Activated CD4-positive, alpha-beta T cell treated with anti-CD3 and anti-CD28 coated beads, Interleukin-2, amount 50 U/mL, for 48 hours (primary cell): ENCODE measurements at regions not wholly inside any gene's neighbourhood (a gene's known extent, or its start where the extent isn't known, plus 50 kb on each side); places are given as distances from the start of the nearest gene placed in this dataset.
"Not testable (repeated sequence)": the region's sequence is repeated elsewhere in the genome, so short reads cannot be mapped to it uniquely, and the experiment has no call there.

Experiments
- DNase-seq, 2 experiments: peaks; one replicate each; pipeline ENCODE4 v3.0.0-alpha.2; 2020

GRCh38 chrY:12212394-12212793, 488.6 kb upstream of the USP9Y start:
- no peak for DNase-seq

GRCh38 chrY:12215564-12216022, 485.4 kb upstream of the USP9Y start:
- DNase-seq = no peak

- DNase-seq = no peak
Measured at GRCh38 chrY:12230921-12231320, 470.1 kb upstream of the USP9Y start.

- DNase-seq = no peak
Measured at GRCh38 chrY:12236399-12236798, 464.6 kb upstream of the USP9Y start.

GRCh38 chrY:12240326-12240725, 460.7 kb upstream of the USP9Y start:
- DNase-seq = not testable (repeated sequence)

GRCh38 chrY:12244146-12244545, 456.9 kb upstream of the USP9Y start:
- DNase-seq = no peak

- DNase-seq = no peak
Measured at GRCh38 chrY:12253756-12254155, 447.3 kb upstream of the USP9Y start.

GRCh38 chrY:12271162-12271561, 429.9 kb upstream of the USP9Y start:
- no peak for DNase-seq

GRCh38 chrY:12285608-12286007, 415.4 kb upstream of the USP9Y start:
- no peak for DNase-seq

GRCh38 chrY:12288919-12289318, 412.1 kb upstream of the USP9Y start:
- DNase-seq = no peak

GRCh38 chrY:12289415-12289814, 411.6 kb upstream of the USP9Y start:
- no peak for DNase-seq

- no peak for DNase-seq
Measured at GRCh38 chrY:12292542-12292941, 408.5 kb upstream of the USP9Y start.

GRCh38 chrY:12296460-12296859, 404.6 kb upstream of the USP9Y start:
- DNase-seq = no peak

GRCh38 chrY:12299796-12300195, 401.2 kb upstream of the USP9Y start:
- DNase-seq = not testable (repeated sequence)

GRCh38 chrY:12303464-12303863, 397.6 kb upstream of the USP9Y start:
- DNase-seq = no peak

GRCh38 chrY:12305456-12305855, 395.6 kb upstream of the USP9Y start:
- DNase-seq = no peak

GRCh38 chrY:12309212-12309611, 391.8 kb upstream of the USP9Y start:
- peak in 1 of 2 experiments; percentile 20 for DNase-seq

GRCh38 chrY:12310832-12311231, 390.2 kb upstream of the USP9Y start:
- DNase-seq = no peak

GRCh38 chrY:12327751-12328150, 373.3 kb upstream of the USP9Y start:
- DNase-seq = no peak

GRCh38 chrY:12331917-12332316, 369.1 kb upstream of the USP9Y start:
- not testable (repeated sequence) for DNase-seq

GRCh38 chrY:12343211-12343610, 357.8 kb upstream of the USP9Y start:
- DNase-seq = no peak

GRCh38 chrY:12348181-12348580, 352.9 kb upstream of the USP9Y start:
- no peak for DNase-seq

- no peak for DNase-seq
Measured at GRCh38 chrY:12357204-12357603, 343.8 kb upstream of the USP9Y start.

- DNase-seq = no peak
Measured at GRCh38 chrY:12357655-12358054, 343.4 kb upstream of the USP9Y start.

- no peak for DNase-seq
Measured at GRCh38 chrY:12358337-12358736, 342.7 kb upstream of the USP9Y start.

- DNase-seq = no peak
Measured at GRCh38 chrY:12359867-12360266, 341.2 kb upstream of the USP9Y start.
